Cardiac fibroblast (primary cell): ENCODE measurements at regions not wholly inside any gene's neighbourhood (a gene's known extent, or its start where the extent isn't known, plus 50 kb on each side); places are given as distances from the start of the nearest gene placed in this dataset.

Experiments used
- DNase-seq, 2 donors: peaks; one replicate each; pipeline versions ENCODE4 v3.0.0 to v3.0.0-alpha.2; 2010; ENCODE audit warnings: low read depth in 2 of 2
- H3K4me3 ChIP-seq, 2 donors: replicated peaks in 1 of 2; 1 replicate in 1 of 2; 2 replicates in 1 of 2; pipeline ENCODE4 v1.5.1; 2011; ENCODE audit warnings: low read depth in 2 of 2, low read length in 2 of 2, mild to moderate bottlenecking in 2 of 2, moderate library complexity in 1 of 2
- CTCF ChIP-seq: IDR thresholded peaks from one replicate; pipeline ENCODE4 v1.5.1; 2011; ENCODE audit warnings: low read depth, mild to moderate bottlenecking, low read length, inconsistent platforms

GRCh38 chr7:149379625-149380024, 81.2 kb downstream of the ZNF777 start:
- DNase-seq: no peak
- no peak for TF ChIP-seq CTCF
- H3K4me3 ChIP-seq: no peak overlapping the region

- DNase-seq: no peak
- no peak overlapping the region for H3K4me3 ChIP-seq
- TF ChIP-seq CTCF: no peak
Measured at GRCh38 chr7:149381245-149381644, 79.6 kb downstream of the ZNF777 start.
